Osteocyte (in vitro differentiated cells): ENCODE measurements at regions not wholly inside any gene's neighbourhood (a gene's known extent, or its start where the extent isn't known, plus 50 kb on each side); places are given as distances from the start of the nearest gene placed in this dataset.
"Not testable (repeated sequence)": the region's sequence is repeated elsewhere in the genome, so short reads cannot be mapped to it uniquely, and the experiment has no call there.

Source experiments
- DNase-seq: peaks from one replicate; pipeline ENCODE4 v3.0.0; 2021; ENCODE audit warnings: mixed read lengths; ENCODE audit not compliant: unreplicated experiment; ENCODE audit errors: extremely low spot score
- H3K27ac Mint-ChIP-seq: one replicate; pipeline ENCODE4 v1.8.0; 2021; ENCODE audit warnings: mild to moderate bottlenecking, mixed read lengths; ENCODE audit not compliant: unreplicated experiment
- H3K27me3 Mint-ChIP-seq: one replicate; pipeline ENCODE4 v1.8.0; 2021; ENCODE audit warnings: mixed read lengths; ENCODE audit not compliant: unreplicated experiment
- H3K36me3 Mint-ChIP-seq: one replicate; pipeline ENCODE4 v1.8.0; 2021; ENCODE audit warnings: mixed read lengths; ENCODE audit not compliant: unreplicated experiment
- H3K4me1 Mint-ChIP-seq: one replicate; pipeline ENCODE4 v1.8.0; 2021; ENCODE audit warnings: mixed read lengths; ENCODE audit not compliant: unreplicated experiment
- H3K4me3 Mint-ChIP-seq: one replicate; pipeline ENCODE4 v1.8.0; 2021; ENCODE audit warnings: mild to moderate bottlenecking, moderate library complexity, mixed read lengths; ENCODE audit not compliant: unreplicated experiment
- H3K9me3 Mint-ChIP-seq: one replicate; pipeline ENCODE4 v1.8.0; 2021; ENCODE audit warnings: mixed read lengths; ENCODE audit not compliant: unreplicated experiment
- CTCF ChIP-seq: fragments of 200-600 bp; sonication (generic); IDR thresholded peaks from 2 replicates; pipeline ENCODE4 v1.5.0; 2021; ENCODE audit warnings: antibody characterized with exemption, mild to moderate bottlenecking, moderate library complexity

GRCh38 chr1:232131715-232132391, 498.1 kb downstream of the SIPA1L2 start:
- peaks cover 8% of the 10 kb centered on the region for H3K36me3 Mint-ChIP-seq
- DNase-seq = no peak
- H3K4me1 Mint-ChIP-seq = peaks cover 9% of the 10 kb centered on the region
- H3K27ac Mint-ChIP-seq = no peak overlapping the region
- TF ChIP-seq CTCF = no peak
- no peaks in the 10 kb centered on the region for H3K27me3 Mint-ChIP-seq
- H3K9me3 Mint-ChIP-seq = peaks cover 20% of the 10 kb centered on the region
- no peak overlapping the region for H3K4me3 Mint-ChIP-seq

GRCh38 chr1:232130815-232131480, 499.0 kb downstream of the SIPA1L2 start:
- H3K27me3 Mint-ChIP-seq = no peaks in the 10 kb centered on the region

GRCh38 chr1:232127190-232127589, 500.6 kb downstream of the DISC1 start:
- peak overlapping the region; percentile 4 for H3K27ac Mint-ChIP-seq
- H3K9me3 Mint-ChIP-seq = peaks cover 24% of the 10 kb centered on the region
- no peak for DNase-seq
- H3K4me3 Mint-ChIP-seq = no peak overlapping the region
- peaks cover 5% of the 10 kb centered on the region for H3K36me3 Mint-ChIP-seq
- no peaks in the 10 kb centered on the region for H3K27me3 Mint-ChIP-seq
- TF ChIP-seq CTCF = no peak
- H3K4me1 Mint-ChIP-seq = peaks cover 31% of the 10 kb centered on the region

More at GRCh38 chr1:232130815-232131480, 499.0 kb downstream of the SIPA1L2 start:
- H3K27ac Mint-ChIP-seq = no peak overlapping the region
- peaks cover 20% of the 10 kb centered on the region for H3K9me3 Mint-ChIP-seq
- H3K4me3 Mint-ChIP-seq = no peak overlapping the region
- no peak for TF ChIP-seq CTCF
- peaks cover 14% of the 10 kb centered on the region for H3K4me1 Mint-ChIP-seq
- no peak for DNase-seq
- peaks cover 5% of the 10 kb centered on the region for H3K36me3 Mint-ChIP-seq

- Mint-ChIP-seq H3K4me3 (no peak overlapping the region), H3K4me1 (peaks cover 29% of the 10 kb centered on the region), H3K27me3 (no peaks in the 10 kb centered on the region), H3K27ac (peak overlapping the region; percentile 24), H3K36me3 (peaks cover 5% of the 10 kb centered on the region), H3K9me3 (peaks cover 18% of the 10 kb centered on the region)
- DNase-seq = no peak
- no peak for TF ChIP-seq CTCF
These were observed 497.4 kb downstream of the DISC1 start for GRCh38 chr1:232123775-232124659.

- not testable (repeated sequence) for H3K27ac Mint-ChIP-seq, H3K9me3 Mint-ChIP-seq, H3K27me3 Mint-ChIP-seq, DNase-seq, H3K36me3 Mint-ChIP-seq, H3K4me3 Mint-ChIP-seq
- peaks cover 10% of the 10 kb centered on the region for H3K4me1 Mint-ChIP-seq
These were observed 491.3 kb downstream of the DISC1 start for GRCh38 chr1:232117903-232118302.
